A204.1 (cell line): ENCODE measurements at regions not wholly inside any gene's neighbourhood (a gene's known extent, or its start where the extent isn't known, plus 50 kb on each side); places are given as distances from the start of the nearest gene placed in this dataset.
"Not testable (repeated sequence)": the region's sequence is repeated elsewhere in the genome, so short reads cannot be mapped to it uniquely, and the experiment has no call there.

Source experiments
- FAIRE-seq: peaks from 2 replicates; lab custom pipeline; 2012; peaks lifted over from hg19 to GRCh38; lab: Jason Lieb, UNC

GRCh38 chr1:121573881-121574504, 389.2 kb downstream of the SRGAP2C start:
- not testable (repeated sequence) for FAIRE-seq

GRCh38 chr1:121574505-121574899, 389.7 kb downstream of the SRGAP2C start:
- not testable (repeated sequence) for FAIRE-seq

- not testable (repeated sequence) for FAIRE-seq
Observed at GRCh38 chr1:121582898-121583297, 398.1 kb downstream of the SRGAP2C start.

- no peak for FAIRE-seq
Observed at GRCh38 chr1:121586369-121587229, 401.8 kb downstream of the SRGAP2C start.

GRCh38 chr1:121587230-121587569, 402.4 kb downstream of the SRGAP2C start:
- FAIRE-seq: no peak

- no peak for FAIRE-seq
Observed at GRCh38 chr1:121587777-121588176, 403.0 kb downstream of the SRGAP2C start.

GRCh38 chr1:121594096-121594495, 409.3 kb downstream of the SRGAP2C start:
- FAIRE-seq: peak; percentile 43

- FAIRE-seq: no peak
Observed at GRCh38 chr1:121595089-121595488, 410.3 kb downstream of the SRGAP2C start.

- not testable (repeated sequence) for FAIRE-seq
Observed at GRCh38 chr1:121604843-121605444, 420.2 kb downstream of the SRGAP2C start.

GRCh38 chr1:121607499-121607898, 422.7 kb downstream of the SRGAP2C start:
- FAIRE-seq: not testable (repeated sequence)
